ENCODE measurements at regions not wholly inside any gene's neighbourhood (a gene's known extent, or its start where the extent isn't known, plus 50 kb on each side); places are given as distances from the start of the nearest gene placed in this dataset.

GRCh38 chr1:199851439-199852140, 175.9 kb upstream of the NR5A2 start:
- TF ChIP-seq, protein P1, sequence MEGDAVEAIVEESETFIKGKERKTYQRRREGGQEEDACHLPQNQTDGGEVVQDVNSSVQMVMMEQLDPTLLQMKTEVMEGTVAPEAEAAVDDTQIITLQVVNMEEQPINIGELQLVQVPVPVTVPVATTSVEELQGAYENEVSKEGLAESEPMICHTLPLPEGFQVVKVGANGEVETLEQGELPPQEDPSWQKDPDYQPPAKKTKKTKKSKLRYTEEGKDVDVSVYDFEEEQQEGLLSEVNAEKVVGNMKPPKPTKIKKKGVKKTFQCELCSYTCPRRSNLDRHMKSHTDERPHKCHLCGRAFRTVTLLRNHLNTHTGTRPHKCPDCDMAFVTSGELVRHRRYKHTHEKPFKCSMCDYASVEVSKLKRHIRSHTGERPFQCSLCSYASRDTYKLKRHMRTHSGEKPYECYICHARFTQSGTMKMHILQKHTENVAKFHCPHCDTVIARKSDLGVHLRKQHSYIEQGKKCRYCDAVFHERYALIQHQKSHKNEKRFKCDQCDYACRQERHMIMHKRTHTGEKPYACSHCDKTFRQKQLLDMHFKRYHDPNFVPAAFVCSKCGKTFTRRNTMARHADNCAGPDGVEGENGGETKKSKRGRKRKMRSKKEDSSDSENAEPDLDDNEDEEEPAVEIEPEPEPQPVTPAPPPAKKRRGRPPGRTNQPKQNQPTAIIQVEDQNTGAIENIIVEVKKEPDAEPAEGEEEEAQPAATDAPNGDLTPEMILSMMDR (IDR thresholded peaks at IDR 0.05) = no peak
- TF ChIP-seq POLR2AphosphoS5 (IDR thresholded peaks at IDR 0.05) (no peak), POLR2A (IDR thresholded peaks at IDR 0.05) (no peak)

All from upper lobe of left lung (tissue), 4 donors.